COLO668 (cell line): ENCODE measurements at regions not wholly inside any gene's neighbourhood (a gene's known extent, or its start where the extent isn't known, plus 50 kb on each side); places are given as distances from the start of the nearest gene placed in this dataset.

ENCODE experiments used
- DNase-seq: peaks from one replicate; lab custom pipeline; 2025; ENCODE audit not compliant: unreplicated experiment; lab: John Stamatoyannopoulos, UW

DNA sequence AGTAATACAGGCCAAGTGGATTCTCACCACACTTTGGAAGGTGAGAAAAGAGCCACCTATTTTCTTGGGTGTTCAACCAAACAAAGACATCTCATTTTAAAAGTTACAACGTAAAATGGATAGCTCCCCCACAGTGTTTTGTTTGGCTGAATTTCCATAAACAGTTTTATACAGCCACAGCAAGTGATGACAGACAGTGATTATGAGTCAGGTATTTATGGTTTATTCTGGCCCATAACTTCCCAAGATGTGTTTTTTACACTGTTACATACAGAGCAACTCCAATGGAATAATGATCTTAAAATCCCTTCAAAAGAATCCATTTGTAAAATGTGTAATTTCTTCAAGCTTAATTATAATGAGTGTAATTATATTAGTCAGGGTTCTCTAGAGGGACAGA, 421.3 kb downstream of the TLE1 start:
- no peak for DNase-seq

DNA sequence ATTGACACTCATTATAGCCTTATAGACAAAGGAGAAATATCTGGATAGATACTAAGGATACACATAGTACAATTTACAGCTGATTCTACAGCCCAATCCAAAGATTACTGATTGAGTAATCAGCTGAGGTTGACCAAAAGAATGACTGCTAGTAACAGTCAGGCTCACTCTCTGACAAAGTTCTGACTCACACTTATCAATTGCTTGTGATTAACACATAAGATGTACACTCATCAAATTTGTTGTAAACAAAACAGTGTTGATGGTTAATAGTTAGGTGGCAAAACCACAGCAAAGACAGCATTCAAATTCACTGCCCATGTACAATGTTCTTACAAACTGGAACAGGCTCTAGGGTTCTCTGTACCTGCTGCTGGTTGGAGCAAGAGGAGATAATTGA, 422.7 kb downstream of the TLE1 start:
- DNase-seq = no peak

DNA sequence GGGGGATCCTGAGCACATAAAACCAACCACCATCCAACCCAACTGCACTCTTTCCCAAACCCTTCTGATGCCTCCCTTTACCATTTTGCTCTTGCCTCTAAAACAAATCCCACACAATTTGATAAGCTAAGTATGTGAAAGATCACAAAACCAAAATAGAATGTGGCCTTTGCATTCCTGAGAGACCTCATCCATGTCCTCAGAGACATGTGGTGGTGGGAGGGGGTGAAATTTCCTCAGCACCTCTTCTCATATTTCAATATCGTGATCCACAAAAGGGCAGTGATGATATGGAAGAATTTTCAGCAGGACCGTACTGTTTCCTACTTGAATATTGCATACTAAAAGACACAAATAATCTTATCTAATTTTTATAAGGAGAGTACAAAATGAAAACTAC, 423.3 kb downstream of the TLE1 start:
- no peak for DNase-seq

DNA sequence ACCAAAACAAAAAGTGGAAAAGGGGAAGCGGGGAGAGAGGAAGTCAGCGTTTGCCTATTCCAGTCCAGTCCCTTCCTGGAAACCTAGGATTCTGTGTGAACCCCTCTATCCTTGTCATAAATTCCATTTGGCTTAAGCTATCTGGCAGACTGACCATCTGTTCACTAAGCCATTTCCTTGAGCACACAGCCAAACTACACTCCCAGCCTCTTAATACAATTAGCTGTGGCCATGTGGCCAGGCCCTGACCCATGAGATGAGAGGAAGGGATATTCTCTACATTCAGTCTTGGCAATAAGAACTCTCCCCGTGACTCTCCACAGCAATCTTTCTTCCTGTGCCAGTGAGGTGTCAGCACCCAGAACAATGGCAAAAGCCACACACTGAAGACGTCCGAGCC, 424.8 kb downstream of the TLE1 start:
- no peak for DNase-seq

DNA sequence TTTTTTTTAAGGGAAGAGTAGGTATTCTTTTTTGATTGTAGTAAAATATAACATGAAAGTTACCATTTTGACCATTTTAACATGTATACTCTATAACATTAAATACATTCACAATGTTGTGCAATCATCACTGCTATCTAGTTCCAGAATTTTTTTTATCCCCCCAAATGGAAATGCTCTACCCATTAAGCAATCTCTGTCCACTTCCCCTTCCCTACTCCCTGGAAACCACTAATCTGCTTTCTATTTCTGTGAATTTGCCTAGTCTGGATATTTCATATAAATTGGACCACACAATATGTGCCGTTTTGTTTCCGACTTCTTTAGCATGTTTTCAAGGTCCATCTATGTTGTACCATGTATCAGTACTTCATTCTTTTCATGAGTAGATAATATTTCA, 429.5 kb downstream of the TLE1 start:
- DNase-seq = no peak

DNA sequence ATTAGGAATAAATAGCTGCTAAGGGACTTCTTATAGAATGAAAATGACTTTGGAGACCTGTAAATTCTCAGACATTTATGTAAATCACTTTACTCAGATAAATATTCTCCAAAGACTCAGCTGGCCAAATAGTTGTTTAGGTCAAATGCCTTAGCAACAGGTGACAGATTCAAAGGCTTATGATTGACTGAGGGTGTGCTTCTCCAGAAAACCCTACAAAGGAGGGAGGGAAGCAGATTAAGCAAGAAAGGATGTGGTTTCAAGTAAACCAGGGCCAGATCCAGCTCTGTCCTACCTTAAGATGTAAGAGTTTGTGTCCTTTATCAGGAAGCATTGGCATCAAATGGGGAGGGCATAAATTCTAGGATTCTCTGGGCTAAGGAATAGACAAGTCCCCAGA, 433.0 kb downstream of the TLE1 start:
- no peak for DNase-seq

DNA sequence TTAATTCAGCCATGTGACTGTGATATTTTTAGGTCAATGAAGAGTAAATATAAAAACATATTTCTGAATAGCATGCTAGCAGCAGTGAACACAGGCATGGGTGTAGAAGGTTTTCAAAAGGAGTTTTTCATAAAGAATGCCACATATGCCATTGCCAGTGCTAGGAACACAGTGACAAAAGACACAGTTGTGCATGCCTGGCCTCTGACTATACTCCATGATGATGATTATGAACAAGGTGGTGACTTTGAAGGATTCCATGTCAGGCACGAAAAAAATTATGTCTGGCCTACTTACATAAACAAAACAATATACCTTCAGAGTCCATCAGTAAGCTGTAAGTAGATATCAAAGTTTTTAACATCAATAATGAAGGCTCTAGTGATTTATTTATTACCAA, 438.7 kb downstream of the TLE1 start:
- no peak for DNase-seq

DNA sequence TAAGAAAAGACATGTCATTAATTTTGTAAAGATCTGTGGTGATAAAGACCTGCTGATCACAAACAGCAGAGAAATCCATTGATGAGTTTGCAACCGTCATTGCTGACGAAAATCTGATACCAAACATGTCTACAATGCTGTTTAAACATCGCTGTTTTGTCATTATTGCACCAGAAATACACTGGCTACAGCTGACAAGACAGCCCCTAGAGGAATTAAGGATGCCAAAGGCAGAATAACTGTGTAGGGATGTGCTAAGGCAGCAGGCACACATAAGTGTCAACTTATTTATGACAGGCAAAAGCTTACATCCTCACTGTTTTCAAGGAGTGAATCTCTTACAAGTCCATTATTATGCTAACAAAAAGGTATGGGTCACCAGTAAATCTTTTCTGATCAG, 439.3 kb downstream of the TLE1 start:
- DNase-seq = no peak

DNA sequence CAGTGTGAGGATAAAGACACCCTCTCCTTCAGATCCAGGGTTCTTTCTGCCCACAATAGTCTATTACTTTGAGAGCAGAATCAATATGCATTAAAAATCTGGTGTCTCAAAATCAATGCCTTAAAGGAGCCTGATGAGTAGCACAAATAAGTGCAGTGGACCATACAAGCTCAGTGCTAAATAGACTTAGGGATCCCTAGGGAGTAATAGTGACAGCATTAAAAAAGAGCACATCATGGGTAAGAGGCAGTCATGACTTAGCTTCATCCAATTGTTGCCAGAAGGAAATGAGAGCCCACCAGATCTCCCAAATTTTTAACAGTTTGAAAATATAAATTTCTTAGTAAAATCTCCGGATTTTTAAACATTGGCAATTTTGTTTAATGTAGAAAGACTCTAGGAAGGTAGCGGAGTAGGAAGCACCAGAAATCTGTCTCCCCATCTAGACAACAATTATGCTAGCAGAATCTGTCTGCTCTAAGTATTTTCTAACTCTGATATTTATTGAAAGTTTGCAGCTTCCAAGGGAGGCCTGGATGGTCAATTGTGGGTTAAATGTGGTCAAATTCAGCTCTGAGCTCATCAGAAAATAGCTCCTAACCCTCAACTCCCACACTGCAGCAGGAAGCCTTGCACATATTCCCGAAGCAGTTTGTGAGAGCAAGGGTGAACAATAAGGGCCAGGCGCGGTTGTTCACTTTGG, 443.9 kb downstream of the TLE1 start:
- no peak for DNase-seq

DNA sequence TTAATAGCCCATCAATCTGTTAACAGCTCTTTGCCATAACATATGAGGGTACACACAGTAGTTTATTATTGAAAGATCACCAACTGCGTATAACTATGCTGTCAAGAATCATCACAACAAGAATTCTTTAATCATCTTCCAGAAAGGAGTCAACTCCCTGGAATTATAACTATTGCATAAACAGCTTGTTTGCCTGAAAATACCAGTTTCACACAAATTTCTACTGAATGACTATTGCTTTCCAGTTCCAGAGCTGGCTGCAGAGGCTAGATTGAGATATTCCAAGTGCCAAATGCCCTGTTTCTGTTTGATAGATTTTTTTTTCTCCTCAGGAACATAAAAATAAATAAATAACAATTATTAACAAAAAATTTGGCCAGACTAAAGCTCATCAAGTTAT, 444.7 kb downstream of the TLE1 start:
- DNase-seq = no peak

DNA sequence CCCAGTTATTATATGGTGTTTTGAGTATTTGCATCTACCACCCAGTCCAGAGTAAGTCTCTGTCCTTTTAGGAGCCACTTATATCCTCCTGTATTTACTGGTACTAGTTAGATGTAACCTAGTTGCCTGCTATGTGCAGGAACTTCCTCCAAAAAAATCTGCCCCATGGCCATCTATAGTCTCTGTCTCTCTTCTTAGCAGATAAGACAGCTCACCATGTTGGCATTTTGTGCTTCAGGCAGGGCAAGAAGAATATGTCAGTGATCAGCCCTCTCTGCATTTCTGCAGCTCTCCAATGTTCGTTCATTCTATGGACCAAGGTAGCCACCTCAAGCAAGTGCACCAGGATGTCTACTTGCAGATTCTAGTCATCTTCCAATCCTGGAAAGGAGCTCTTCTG, 446.5 kb downstream of the TLE1 start:
- no peak for DNase-seq

DNA sequence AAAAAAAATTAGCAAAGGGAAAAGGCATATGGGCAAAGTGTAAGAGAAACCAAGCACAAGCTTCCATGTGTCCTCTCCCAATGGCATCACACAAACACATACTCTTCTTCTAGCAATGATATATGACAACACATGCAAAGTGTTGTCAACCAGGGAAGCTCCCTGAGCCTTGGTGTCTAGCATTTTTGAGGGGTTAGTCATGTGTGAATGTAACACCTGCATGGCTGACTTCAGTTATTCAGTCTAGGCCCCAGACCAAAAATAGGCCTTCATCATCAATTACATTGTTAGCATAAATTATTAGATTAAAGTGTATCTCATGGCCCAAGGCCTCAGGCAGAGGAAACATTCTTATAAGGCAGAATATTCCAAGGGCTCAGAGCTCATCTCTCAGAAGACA, 450.0 kb downstream of the TLE1 start:
- DNase-seq = no peak

DNA sequence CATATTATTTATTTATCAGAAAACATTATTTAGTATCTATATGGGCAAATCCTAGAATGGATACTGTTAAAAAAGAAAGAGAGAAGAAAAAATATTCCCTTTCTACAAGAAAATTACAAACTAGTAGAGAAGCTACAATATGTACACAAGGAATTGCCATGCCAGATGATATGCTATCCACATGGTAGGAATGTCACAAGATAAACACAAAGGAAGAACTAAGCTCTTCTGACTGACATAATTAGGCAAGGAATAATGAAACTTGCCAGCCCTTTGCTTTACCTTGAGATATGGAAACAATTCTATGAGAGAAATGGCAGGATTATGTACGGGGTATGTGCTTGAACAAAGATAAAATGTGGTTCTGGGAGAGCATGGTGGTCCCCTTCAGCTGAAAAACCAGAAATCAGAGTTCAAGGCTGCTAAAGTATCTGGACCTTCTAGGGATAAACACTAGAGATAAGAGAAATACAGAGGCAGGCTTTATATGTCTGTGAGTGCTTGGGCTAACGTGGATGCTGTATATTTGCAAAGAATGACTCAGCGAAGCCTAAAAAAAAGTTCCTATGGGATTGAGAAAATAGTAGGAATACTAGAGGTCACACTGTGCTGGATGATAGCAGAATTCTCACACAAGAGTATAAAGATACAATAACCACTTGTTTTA, 451.6 kb downstream of the TLE1 start:
- DNase-seq = no peak

DNA sequence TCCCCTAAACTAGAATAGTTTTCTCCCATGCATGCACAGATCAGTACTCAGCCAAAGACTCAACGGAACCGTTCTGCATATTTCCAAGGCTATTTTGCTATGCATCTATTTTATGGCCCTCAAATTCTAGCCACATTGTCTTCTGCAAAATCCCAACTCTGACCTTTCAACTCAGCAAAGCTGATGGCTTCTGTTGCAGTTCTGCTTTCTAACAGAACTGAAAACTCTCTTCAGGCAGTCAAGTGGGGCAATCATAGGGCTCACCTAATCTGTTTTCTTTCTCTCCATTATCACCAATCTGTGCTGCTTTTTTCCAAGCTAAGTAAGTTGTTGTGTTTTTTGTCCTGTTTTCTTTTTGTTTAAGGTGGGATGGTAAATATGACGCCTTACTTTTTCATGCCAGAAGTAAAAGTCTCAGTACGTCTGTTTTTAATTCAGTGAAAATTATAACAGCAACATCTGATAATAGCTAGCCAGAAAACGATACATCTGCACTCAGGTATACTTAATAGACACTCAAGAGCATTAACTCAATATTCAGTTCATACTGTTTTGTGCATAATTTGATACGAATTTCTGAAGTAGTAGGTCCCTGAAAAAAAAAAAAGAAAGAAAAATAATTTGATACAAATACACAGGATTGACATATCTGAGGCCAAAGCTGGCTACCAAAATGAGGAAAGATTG, 454.3 kb downstream of the TLE1 start:
- no peak for DNase-seq

DNA sequence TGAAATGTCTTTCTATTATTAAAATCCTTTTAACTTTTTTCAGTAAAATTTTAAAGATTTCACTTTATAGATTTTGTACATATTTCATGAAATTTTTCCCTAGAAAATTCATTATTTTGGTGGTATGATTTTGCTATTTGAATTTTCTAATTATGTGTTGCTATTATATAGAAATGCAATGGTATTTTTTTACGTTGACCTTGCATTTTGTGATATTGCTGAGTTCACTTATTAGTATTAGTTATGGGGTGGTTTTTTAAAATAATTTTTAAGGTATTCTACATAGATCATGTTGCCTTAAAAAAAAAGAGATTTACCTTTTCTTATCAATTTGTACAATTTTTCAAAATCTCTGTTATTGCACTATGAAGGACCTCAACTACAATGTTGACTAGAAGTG, 458.3 kb downstream of the TLE1 start:
- no peak for DNase-seq

DNA sequence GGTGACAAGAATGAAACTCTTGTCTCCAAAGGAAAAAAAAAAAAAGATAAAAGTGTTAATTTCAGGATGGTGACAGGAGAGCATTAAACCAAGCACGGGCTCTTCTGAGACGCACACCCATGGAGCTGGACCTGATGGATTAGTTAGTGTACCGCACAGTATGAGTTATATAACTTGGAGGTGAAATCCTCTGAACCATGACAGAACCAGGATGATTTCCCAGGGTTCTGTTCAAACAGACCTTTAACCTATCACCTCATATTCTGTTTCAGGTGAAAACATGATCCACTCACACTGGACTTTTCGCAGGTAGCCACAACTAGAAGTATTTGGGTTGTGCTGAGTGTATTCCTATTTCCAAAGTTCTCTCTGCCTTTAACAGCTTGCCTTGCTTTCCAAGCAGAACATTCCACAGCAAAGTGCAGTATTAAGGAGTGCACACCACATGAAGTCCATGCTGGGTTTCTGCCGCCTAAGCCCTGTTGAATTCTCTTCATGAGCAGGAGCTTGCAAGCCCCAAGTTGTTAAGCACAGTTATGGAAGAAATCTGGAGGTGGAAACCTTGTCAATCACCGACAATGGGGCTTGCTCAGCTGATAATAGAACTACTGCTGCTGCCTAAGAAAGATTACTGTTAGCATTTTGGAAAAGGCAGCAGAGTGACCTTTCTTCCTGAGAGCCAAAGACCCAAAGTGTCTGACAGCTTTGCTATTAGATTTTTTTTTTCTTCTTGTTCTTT, 461.7 kb downstream of the TLE1 start:
- no peak for DNase-seq

DNA sequence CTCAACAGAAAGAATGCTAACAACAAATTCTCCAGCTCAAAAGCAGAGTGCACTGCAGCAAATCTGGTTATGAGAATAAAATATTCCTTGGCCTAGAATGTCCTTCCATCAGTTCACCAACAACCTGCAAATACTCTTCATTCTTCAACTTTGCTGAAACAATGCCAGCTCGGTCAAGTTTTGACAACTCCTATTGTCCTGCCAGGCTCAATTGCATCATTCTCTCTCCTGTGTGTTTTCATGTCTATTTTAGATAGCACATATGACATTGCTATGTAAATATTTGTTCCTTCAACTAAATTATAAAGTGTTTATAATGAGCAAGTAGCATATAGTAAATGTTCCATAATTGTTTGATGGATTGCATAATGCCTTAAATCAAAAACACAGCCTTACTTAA, 463.8 kb downstream of the TLE1 start:
- no peak for DNase-seq

DNA sequence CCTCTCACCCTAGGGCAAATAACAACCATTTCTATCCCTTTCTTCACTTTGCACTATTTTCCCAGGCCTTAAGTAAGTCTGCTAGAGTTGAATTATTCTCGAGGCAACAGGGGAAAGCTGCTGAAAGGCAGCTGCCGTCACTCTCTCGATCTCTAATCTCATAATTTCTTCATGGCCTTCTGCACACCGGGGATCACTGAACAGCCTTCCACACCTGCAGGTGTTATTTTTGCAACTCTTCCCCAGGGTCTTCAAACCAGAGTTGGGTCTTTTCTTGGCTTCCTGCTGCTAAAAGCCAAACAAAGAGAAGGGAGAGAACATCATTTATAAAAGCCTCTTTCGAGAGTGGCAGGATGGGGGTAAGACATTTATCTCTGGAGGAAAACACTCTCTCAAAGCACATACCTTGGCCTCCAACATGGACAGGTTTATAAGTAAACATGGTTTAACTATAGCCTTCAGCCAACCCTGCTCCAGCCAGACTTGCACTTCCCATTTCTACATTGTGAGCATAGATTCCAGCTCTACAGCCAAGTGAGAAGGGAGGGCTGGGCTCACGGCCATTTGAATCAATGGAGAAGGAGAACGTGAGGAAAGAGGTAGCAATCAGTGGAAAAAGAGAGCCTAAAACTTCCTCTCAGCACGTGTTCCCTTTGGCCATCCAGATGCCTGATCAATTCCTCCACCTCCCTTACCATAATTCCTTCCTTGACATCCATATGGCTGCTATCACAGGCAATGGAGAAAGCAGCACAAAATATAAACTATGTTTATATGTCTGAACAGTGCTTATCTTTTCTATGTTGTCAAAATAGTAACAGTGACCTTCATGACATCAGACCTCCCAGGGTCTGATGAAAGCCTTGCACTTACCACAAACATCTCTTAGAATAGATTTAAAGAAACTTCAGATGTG, 464.9 kb downstream of the TLE1 start:
- DNase-seq = no peak

DNA sequence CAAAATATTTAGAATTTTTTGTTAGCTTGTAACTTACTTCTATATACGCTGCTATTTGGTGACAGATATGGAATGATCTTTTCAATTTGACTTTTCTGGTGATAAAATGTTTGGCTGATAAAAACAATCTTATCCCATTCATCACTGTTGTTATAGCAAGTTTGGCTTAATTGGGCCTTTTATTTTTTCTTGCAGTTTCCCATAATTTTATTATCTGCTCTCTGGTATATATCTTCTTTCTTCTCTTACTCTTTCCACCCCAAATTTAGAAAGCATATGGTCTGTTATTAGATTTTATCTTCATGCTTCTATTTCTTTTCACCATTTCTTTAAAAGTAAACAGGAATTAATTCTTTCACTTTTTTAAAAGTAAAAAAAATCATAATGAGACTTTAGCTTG, 474.4 kb downstream of the TLE1 start:
- DNase-seq = no peak

DNA sequence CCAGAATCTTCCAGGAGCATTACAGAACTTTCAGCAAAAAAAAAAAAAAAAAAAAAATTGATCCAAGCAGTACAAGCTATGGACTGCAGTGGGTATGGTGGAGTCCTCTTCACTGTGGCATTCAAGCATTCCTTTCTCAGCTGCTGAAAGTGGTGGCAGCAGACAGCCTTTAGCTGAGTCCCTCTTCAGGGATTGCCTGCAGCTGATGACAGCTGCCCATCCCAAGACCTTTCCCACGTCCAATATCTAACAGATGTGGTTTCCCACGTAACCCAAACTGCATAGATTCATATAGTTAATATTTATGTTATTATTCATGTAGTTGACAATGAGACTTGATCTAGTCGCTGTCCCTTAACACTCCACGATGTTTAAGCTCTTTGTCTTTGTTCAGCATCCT, 475.9 kb downstream of the TLE1 start:
- DNase-seq = no peak

DNA sequence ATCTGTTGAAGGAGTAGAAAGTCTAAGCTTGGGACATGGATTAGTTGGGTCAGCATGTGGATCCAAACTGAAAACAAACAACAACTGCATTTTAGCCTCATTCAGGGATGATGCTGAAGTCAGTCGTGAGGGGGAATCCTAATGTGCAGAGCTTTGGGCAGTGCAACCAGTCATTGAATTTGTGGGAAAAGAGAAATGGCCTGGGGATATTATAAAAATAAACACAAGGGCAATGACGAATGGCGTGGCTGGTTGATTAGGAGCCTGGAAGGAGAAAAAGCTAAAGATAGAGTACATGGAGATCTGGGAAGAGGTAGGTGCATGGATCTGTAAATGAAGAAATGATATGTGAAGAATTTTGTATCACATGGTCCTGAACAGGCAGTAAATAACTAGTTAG, 477.6 kb downstream of the TLE1 start:
- DNase-seq = no peak
